HL-60 (cell line): ENCODE measurements at regions not wholly inside any gene's neighbourhood (a gene's known extent, or its start where the extent isn't known, plus 50 kb on each side); places are given as distances from the start of the nearest gene placed in this dataset.

Source experiments
- DNase-seq, 2 experiments: peaks; one replicate each; pipeline ENCODE4 v3.0.0-alpha.2; 2010 to 2020; ENCODE audit warnings: low read depth in 1 of 2, low spot score in 1 of 2
- H3K27ac ChIP-seq: fragments of 250-450 bp; sonication (Bioruptor Pico); replicated peaks from 2 replicates; pipeline ENCODE4 v1.5.1; 2020; ENCODE audit warnings: mild to moderate bottlenecking, moderate library complexity
- H3K27me3 ChIP-seq: fragments of 250-450 bp; sonication (Bioruptor Pico); 2 replicates; pipeline ENCODE4 v1.5.1; 2021; ENCODE audit warnings: mild to moderate bottlenecking, moderate library complexity; ENCODE audit not compliant: insufficient read depth, poor library complexity, severe bottlenecking
- H3K4me3 ChIP-seq: replicated peaks from 2 replicates; pipeline ENCODE4 v1.5.1; 2011; ENCODE audit warnings: mild to moderate bottlenecking, control low read depth, low read length; ENCODE audit not compliant: insufficient read depth
- CTCF ChIP-seq: IDR thresholded peaks from one replicate; pipeline ENCODE4 v1.5.1; 2011; ENCODE audit warnings: low read length, control low read depth, inconsistent platforms; ENCODE audit not compliant: insufficient read depth
- GABPA ChIP-seq: IDR thresholded peaks from 2 replicates; pipeline ENCODE4 v1.6.1; 2012; ENCODE audit warnings: low read depth
- POLR2AphosphoS5 ChIP-seq: IDR thresholded peaks from 2 replicates; pipeline ENCODE4 v1.6.1; 2012; ENCODE audit warnings: low read depth
- SPI1 ChIP-seq: IDR thresholded peaks from 2 replicates; pipeline ENCODE4 v1.6.1; 2012; ENCODE audit warnings: low read depth, mild to moderate bottlenecking, borderline replicate concordance
- TF ChIP-seq, protein P1 (sequence below): IDR thresholded peaks from 2 replicates; pipeline ENCODE4 v1.6.1; 2012; ENCODE audit warnings: low read depth; ENCODE audit not compliant: insufficient replicate concordance

DNA sequence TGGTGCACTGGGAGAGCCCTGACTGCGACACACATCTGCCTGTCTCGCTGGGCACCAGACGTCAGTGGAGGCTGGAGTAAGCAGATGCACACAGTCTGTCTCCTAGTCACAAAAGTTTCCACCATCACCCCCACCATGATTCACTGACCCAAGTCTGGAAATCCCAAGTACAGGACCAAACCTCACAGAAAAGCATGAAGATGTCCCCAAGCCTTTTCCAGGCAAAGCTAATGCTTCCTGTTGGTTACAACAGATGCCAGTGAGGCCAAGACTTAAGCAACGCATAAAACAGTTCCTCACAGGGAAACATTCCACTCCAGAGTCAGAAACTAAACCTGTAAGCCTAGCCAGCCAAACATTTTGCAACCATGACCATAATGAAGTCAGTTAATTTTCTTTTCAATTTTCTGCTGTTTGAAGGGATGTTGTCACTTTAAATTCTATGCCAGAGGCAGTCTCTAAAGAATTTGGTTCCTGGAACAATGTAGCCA, 259.3 kb upstream of the SLC30A5 start:
- no peak for TF ChIP-seq GABPA
- no peak for TF ChIP-seq SPI1
- TF ChIP-seq POLR2AphosphoS5: no peak
- TF ChIP-seq, protein P1, sequence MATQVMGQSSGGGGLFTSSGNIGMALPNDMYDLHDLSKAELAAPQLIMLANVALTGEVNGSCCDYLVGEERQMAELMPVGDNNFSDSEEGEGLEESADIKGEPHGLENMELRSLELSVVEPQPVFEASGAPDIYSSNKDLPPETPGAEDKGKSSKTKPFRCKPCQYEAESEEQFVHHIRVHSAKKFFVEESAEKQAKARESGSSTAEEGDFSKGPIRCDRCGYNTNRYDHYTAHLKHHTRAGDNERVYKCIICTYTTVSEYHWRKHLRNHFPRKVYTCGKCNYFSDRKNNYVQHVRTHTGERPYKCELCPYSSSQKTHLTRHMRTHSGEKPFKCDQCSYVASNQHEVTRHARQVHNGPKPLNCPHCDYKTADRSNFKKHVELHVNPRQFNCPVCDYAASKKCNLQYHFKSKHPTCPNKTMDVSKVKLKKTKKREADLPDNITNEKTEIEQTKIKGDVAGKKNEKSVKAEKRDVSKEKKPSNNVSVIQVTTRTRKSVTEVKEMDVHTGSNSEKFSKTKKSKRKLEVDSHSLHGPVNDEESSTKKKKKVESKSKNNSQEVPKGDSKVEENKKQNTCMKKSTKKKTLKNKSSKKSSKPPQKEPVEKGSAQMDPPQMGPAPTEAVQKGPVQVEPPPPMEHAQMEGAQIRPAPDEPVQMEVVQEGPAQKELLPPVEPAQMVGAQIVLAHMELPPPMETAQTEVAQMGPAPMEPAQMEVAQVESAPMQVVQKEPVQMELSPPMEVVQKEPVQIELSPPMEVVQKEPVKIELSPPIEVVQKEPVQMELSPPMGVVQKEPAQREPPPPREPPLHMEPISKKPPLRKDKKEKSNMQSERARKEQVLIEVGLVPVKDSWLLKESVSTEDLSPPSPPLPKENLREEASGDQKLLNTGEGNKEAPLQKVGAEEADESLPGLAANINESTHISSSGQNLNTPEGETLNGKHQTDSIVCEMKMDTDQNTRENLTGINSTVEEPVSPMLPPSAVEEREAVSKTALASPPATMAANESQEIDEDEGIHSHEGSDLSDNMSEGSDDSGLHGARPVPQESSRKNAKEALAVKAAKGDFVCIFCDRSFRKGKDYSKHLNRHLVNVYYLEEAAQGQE: no peak
- no peak for TF ChIP-seq CTCF
- Histone ChIP-seq H3K27me3 (no peaks in the 10 kb centered on the region), H3K27ac (no peak overlapping the region), H3K4me3 (no peak overlapping the region)
- no peak for DNase-seq

- no peak for TF ChIP-seq POLR2AphosphoS5
- TF ChIP-seq, protein P1: no peak
- no peak for TF ChIP-seq CTCF
- no peak for TF ChIP-seq SPI1
- no peak for TF ChIP-seq GABPA
- Histone ChIP-seq H3K27ac (no peak overlapping the region), H3K4me3 (no peak overlapping the region), H3K27me3 (no peaks in the 10 kb centered on the region)
- no peak for DNase-seq
These were observed 255.6 kb upstream of the SLC30A5 start for GRCh38 chr5:68838157-68838718.

- no peak for DNase-seq
- Histone ChIP-seq H3K4me3 (no peak overlapping the region), H3K27ac (no peak overlapping the region), H3K27me3 (no peaks in the 10 kb centered on the region)
- no peak for TF ChIP-seq POLR2AphosphoS5
- TF ChIP-seq, protein P1: no peak
- TF ChIP-seq GABPA: no peak
- TF ChIP-seq CTCF: no peak
These were observed 254.7 kb upstream of the SLC30A5 start for GRCh38 chr5:68839019-68839552.
